MG63 (cell line): ENCODE measurements at regions not wholly inside any gene's neighbourhood (a gene's known extent, or its start where the extent isn't known, plus 50 kb on each side); places are given as distances from the start of the nearest gene placed in this dataset.

Experiments used
- DNase-seq: peaks from one replicate; pipeline ENCODE4 v3.0.0-alpha.2; 2020
- H3K27me3 ChIP-seq: fragments of 250-450 bp; sonication (Bioruptor Pico); 2 replicates; pipeline ENCODE4 v1.5.1; 2020; ENCODE audit warnings: mild to moderate bottlenecking, moderate library complexity
- H3K36me3 ChIP-seq: fragments of 250-450 bp; sonication (Bioruptor Pico); 2 replicates; pipeline ENCODE4 v1.5.1; 2020; ENCODE audit warnings: mild to moderate bottlenecking, moderate library complexity
- H3K4me3 ChIP-seq: fragments of 250-450 bp; sonication (Bioruptor Pico); 2 replicates; pipeline ENCODE4 v1.5.1; 2020; ENCODE audit warnings: mild to moderate bottlenecking, moderate library complexity
- H3K9me3 ChIP-seq: fragments of 250-450 bp; sonication (Bioruptor Pico); 2 replicates; pipeline ENCODE4 v1.5.1; 2020; ENCODE audit warnings: mild to moderate bottlenecking, moderate library complexity

- H3K4me3 ChIP-seq, result no peak overlapping the region
- no peak for DNase-seq
These were observed 55.0 kb downstream of the RPL37A start for GRCh38 chr2:216553482-216554240.

DNA sequence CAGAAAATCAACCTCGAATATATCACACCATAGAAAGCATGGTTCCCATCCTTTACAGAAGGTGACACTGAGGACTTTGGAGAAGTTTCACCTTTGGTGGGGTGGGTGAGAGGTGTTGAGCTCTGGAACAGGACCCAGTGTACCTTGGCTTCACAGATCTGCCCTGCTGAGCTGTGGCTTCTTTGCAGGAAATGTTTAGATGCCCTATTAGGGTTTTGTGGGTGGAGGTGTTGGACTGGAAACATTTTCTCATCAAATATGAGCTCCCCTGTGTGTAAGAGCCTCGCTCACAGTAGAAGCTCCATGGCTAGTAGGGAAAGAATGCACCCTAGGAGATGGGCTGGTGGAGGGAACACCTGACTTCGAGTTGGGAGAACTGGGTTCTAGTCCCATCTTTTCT is 55.6 kb downstream of the RPL37A start:
- Histone ChIP-seq H3K36me3 (no peaks in the 10 kb centered on the region), H3K27me3 (no peaks in the 10 kb centered on the region), H3K4me3 (no peak overlapping the region), H3K9me3 (no peaks in the 10 kb centered on the region)
- no peak for DNase-seq

More at GRCh38 chr2:216553482-216554240, 55.0 kb downstream of the RPL37A start:
- Histone ChIP-seq H3K36me3 (no peaks in the 10 kb centered on the region), H3K9me3 (no peaks in the 10 kb centered on the region), H3K27me3 (no peaks in the 10 kb centered on the region)

GRCh38 chr2:216554755-216555154 is 56.1 kb downstream of the RPL37A start:
- no peak for DNase-seq
- H3K4me3 ChIP-seq, result no peak overlapping the region
- no peaks in the 10 kb centered on the region for H3K9me3 ChIP-seq
- no peaks in the 10 kb centered on the region for H3K27me3 ChIP-seq
- no peaks in the 10 kb centered on the region for H3K36me3 ChIP-seq

GRCh38 chr2:216555274-216555673 is 56.6 kb downstream of the RPL37A start:
- peak; percentile 89 for DNase-seq

DNA sequence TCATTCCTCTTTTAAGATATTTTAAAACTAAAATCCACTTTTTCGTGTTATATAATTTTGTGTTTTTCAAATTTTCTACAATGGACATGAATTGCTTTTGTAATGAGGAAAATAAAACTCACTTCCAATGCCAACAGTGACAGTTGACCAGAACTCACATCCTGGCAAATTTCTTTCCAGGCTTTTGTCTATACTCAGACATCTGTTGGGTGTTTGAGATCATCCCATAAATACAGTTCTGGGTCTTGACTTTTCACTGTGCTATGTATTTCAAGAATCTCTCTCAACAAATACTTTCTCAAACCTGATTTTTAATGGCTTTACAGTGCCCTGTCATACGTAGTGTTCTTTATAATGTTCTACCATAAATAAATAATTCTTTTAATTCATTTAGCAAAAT is 57.6 kb downstream of the RPL37A start:
- Histone ChIP-seq H3K27me3 (no peaks in the 10 kb centered on the region), H3K9me3 (no peaks in the 10 kb centered on the region), H3K36me3 (no peaks in the 10 kb centered on the region), H3K4me3 (no peak overlapping the region)
- DNase-seq, result no peak

More at GRCh38 chr2:216555274-216555673, 56.6 kb downstream of the RPL37A start:
- no peaks in the 10 kb centered on the region for H3K36me3 ChIP-seq
- no peaks in the 10 kb centered on the region for H3K27me3 ChIP-seq
- no peaks in the 10 kb centered on the region for H3K9me3 ChIP-seq
- H3K4me3 ChIP-seq, result no peak overlapping the region

- no peak for DNase-seq
- no peaks in the 10 kb centered on the region for H3K27me3 ChIP-seq
- no peak overlapping the region for H3K4me3 ChIP-seq
- no peaks in the 10 kb centered on the region for H3K36me3 ChIP-seq
- no peaks in the 10 kb centered on the region for H3K9me3 ChIP-seq
These were observed 58.8 kb downstream of the RPL37A start for GRCh38 chr2:216557413-216557812.

GRCh38 chr2:216557820-216558219 is 59.2 kb downstream of the RPL37A start:
- Histone ChIP-seq H3K27me3 (no peaks in the 10 kb centered on the region), H3K36me3 (no peaks in the 10 kb centered on the region)
- no peak for DNase-seq

GRCh38 chr2:216559625-216560156 is 61.0 kb downstream of the RPL37A start:
- H3K9me3 ChIP-seq, result no peaks in the 10 kb centered on the region
- H3K27me3 ChIP-seq, result no peaks in the 10 kb centered on the region
- no peak overlapping the region for H3K4me3 ChIP-seq
- H3K36me3 ChIP-seq, result no peaks in the 10 kb centered on the region
- no peak for DNase-seq

More at GRCh38 chr2:216557820-216558219, 59.2 kb downstream of the RPL37A start:
- Histone ChIP-seq H3K9me3 (no peaks in the 10 kb centered on the region), H3K4me3 (no peak overlapping the region)

- H3K27me3 ChIP-seq, result no peaks in the 10 kb centered on the region
- H3K9me3 ChIP-seq, result no peaks in the 10 kb centered on the region
- peak; percentile 55 for DNase-seq
- H3K36me3 ChIP-seq, result no peaks in the 10 kb centered on the region
- no peak overlapping the region for H3K4me3 ChIP-seq
These were observed 62.2 kb downstream of the RPL37A start for GRCh38 chr2:216560838-216561270.

DNA sequence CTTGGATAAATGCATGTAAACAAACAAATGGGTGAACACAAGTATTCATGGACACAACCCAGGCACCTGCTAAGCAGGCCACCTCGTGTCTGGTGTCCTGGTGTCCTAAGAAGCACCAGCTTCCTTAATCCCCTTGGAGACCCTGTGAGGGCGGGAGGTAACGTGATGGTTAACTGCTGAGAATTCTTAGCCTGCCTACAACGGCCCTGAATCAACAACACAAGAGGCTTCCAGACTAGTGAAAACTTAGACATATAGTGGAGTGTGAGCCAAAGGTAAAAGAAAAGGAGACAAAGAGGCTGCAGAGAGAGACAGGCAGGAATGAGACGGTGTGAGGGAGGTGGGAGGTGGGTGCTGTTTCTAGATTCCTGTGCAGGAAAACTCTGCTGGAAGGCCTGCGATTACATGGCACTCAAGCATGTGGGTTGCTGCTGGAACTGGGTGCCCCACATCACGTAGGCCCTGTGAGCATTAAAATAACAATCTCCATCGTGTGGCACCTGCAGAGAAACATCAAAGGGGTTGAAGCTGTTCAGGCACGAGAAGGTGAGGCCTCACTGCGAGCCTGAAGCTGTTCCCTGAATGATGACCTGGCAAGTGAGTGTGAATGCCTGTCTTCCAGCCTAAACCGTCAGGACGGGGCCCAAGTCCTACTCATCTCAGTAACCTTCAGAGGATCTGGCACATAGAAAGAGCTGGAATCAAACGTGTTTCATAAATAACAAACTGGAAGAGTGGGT is 64.2 kb downstream of the RPL37A start:
- Histone ChIP-seq H3K27me3 (no peaks in the 10 kb centered on the region), H3K4me3 (no peak overlapping the region), H3K9me3 (no peaks in the 10 kb centered on the region), H3K36me3 (no peaks in the 10 kb centered on the region)
- no peak for DNase-seq

GRCh38 chr2:216563646-216564045 is 65.0 kb downstream of the RPL37A start:
- Histone ChIP-seq H3K9me3 (no peaks in the 10 kb centered on the region), H3K36me3 (no peaks in the 10 kb centered on the region), H3K27me3 (no peaks in the 10 kb centered on the region), H3K4me3 (no peak overlapping the region)
- DNase-seq, result no peak

GRCh38 chr2:216564611-216565010 is 66.0 kb downstream of the RPL37A start:
- Histone ChIP-seq H3K4me3 (no peak overlapping the region), H3K27me3 (no peaks in the 10 kb centered on the region), H3K9me3 (no peaks in the 10 kb centered on the region), H3K36me3 (no peaks in the 10 kb centered on the region)
- DNase-seq, result no peak

- no peaks in the 10 kb centered on the region for H3K36me3 ChIP-seq
- no peak for DNase-seq
- no peak overlapping the region for H3K4me3 ChIP-seq
- H3K9me3 ChIP-seq, result 0 out of 2 replicates have a peak, but pooled peaks cover 1% of the 10 kb centered on the region
- H3K27me3 ChIP-seq, result no peaks in the 10 kb centered on the region
These were observed 67.3 kb upstream of the IGFBP2 start for GRCh38 chr2:216565956-216566355.

DNA sequence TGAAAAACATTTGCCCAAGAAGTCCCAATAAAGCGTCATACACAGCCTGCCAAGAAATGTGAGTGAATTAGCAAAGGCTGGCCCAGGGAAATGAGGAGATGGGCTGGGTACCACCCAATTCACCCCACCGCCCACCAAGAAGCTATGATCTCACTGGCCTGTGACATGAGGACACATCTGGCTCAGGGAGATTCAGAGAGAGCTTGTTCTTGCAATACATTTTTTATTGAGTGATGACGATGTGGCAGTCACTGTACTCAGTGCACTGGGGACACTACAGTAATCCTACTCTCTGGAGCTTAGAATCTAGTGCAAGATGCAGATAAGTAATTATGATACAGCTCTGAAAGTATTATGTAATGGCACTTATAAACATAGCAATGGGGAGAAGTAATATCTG is 64.6 kb upstream of the IGFBP2 start:
- Histone ChIP-seq H3K9me3 (0 out of 2 replicates have a peak, but pooled peaks cover 2% of the 10 kb centered on the region), H3K4me3 (no peak overlapping the region), H3K27me3 (no peaks in the 10 kb centered on the region), H3K36me3 (no peaks in the 10 kb centered on the region)
- no peak for DNase-seq

DNA sequence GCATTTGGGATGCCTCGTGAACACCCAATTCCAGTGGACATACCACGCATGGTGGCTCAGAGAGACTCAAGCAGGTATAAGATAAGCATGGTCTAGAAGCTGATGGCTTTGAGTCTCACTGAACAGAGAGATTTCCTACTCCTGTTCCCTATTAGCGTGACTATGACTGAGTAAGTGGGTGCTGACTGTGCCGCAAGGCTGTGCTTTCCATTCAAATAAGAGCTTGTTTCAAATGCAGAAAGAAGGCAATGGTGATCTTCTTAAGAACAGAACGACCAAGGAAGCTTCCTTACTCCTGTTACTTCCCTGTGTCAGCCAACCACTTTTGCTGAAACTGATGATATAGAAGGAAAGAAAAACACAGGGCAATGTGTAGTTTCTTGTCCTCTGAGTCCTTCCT is 63.5 kb upstream of the IGFBP2 start:
- DNase-seq, result no peak
- H3K4me3 ChIP-seq, result no peak overlapping the region
- H3K36me3 ChIP-seq, result no peaks in the 10 kb centered on the region
- H3K9me3 ChIP-seq, result 0 out of 2 replicates have a peak, but pooled peaks cover 2% of the 10 kb centered on the region
- H3K27me3 ChIP-seq, result no peaks in the 10 kb centered on the region

- H3K36me3 ChIP-seq, result no peaks in the 10 kb centered on the region
- DNase-seq, result no peak
- no peak overlapping the region for H3K4me3 ChIP-seq
- 0 out of 2 replicates have a peak, but pooled peaks cover 2% of the 10 kb centered on the region for H3K9me3 ChIP-seq
- no peaks in the 10 kb centered on the region for H3K27me3 ChIP-seq
These were observed 62.9 kb upstream of the IGFBP2 start for GRCh38 chr2:216570357-216570756.

- Histone ChIP-seq H3K9me3 (0 out of 2 replicates have a peak, but pooled peaks cover 2% of the 10 kb centered on the region), H3K36me3 (no peaks in the 10 kb centered on the region), H3K4me3 (no peak overlapping the region), H3K27me3 (no peaks in the 10 kb centered on the region)
- no peak for DNase-seq
These were observed 61.9 kb upstream of the IGFBP2 start for GRCh38 chr2:216571178-216571908.
